Lung (tissue), 11 donors: ENCODE measurements at regions not wholly inside any gene's neighbourhood (a gene's known extent, or its start where the extent isn't known, plus 50 kb on each side); places are given as distances from the start of the nearest gene placed in this dataset.

Experiments used
- ATAC-seq: fragments of 200-7000 bp; cut with Tn5 transposase; one replicate; pipeline ENCODE4 v1.9.1; 2020; ENCODE audit warnings: moderate number of reproducible peaks; ENCODE audit not compliant: insufficient read depth, low FRiP score
- DNase-seq, 3 donors: peaks; one replicate each; pipeline ENCODE4 v3.0.0-alpha.2; 2013 to 2017
- H3K27ac ChIP-seq, 2 donors: one replicate each; pipeline ENCODE4 v1.5.1; 2013; ENCODE audit warnings: mild to moderate bottlenecking in 2 of 2, moderate library complexity in 2 of 2, control low read depth in 1 of 2, inconsistent platforms in 1 of 2, low read depth in 1 of 2, low read length in 1 of 2
- H3K27me3 ChIP-seq, 3 donors: one replicate each; pipeline ENCODE4 v1.5.1; 2013; ENCODE audit warnings: low read length in 2 of 3; ENCODE audit not compliant: control insufficient read depth in 3 of 3, insufficient read depth in 3 of 3
- H3K36me3 ChIP-seq, 4 donors: one replicate each; pipeline ENCODE4 v1.5.1; 2013; ENCODE audit warnings: low read length in 4 of 4, mild to moderate bottlenecking in 1 of 4, moderate library complexity in 1 of 4; ENCODE audit not compliant: control insufficient read depth in 4 of 4, insufficient read depth in 4 of 4
- H3K4me1 ChIP-seq, 5 donors: one replicate each; pipeline ENCODE4 v1.5.1; 2013; ENCODE audit warnings: low read length in 5 of 5, mild to moderate bottlenecking in 2 of 5, moderate library complexity in 1 of 5; ENCODE audit not compliant: control insufficient read depth in 5 of 5, insufficient read depth in 5 of 5
- H3K4me3 ChIP-seq: one replicate; pipeline ENCODE4 v1.5.1; 2013; ENCODE audit warnings: mild to moderate bottlenecking, control low read depth, moderate library complexity
- H3K9ac ChIP-seq, 2 donors: one replicate each; pipeline ENCODE4 v1.5.1; 2013; ENCODE audit warnings: low read length in 2 of 2, control low read depth in 1 of 2; ENCODE audit not compliant: insufficient read depth in 1 of 2
- H3K9me3 ChIP-seq, 4 donors: one replicate each; pipeline ENCODE4 v1.5.1; 2013; ENCODE audit warnings: low read length in 3 of 4, mild to moderate bottlenecking in 1 of 4, moderate library complexity in 1 of 4; ENCODE audit not compliant: control insufficient read depth in 4 of 4, insufficient read depth in 3 of 4
- CTCF ChIP-seq: IDR thresholded peaks from 2 replicates; pipeline ENCODE4 v1.5.1; 2012; ENCODE audit warnings: mild to moderate bottlenecking; ENCODE audit errors: control extremely low read depth, extremely low read depth
- WGBS, 2 donors: extraction: QIAGEN DNeasy Blood & Tissue Kit; methylation state at CpG; one replicate each; pipeline ENCODE4 v1.1.7; 2013; 5-methylcytosine and 5-hydroxymethylcytosine counted together
- donor health status: control.
- donor health status: control.
- donor health status: Bipolar disorder and iron deficiency.
- donor health status: healthy.
- donor health status: DM: yes; HTN: yes; CAD: no.

- Histone ChIP-seq H3K4me3 (no peak overlapping the region), H3K27me3 (peaks cover 0 to 2% (median 0%) of the 10 kb centered on the region in 3 donors), H3K36me3 (no peaks in the 10 kb centered on the region), H3K9me3 (no peaks in the 10 kb centered on the region), H3K27ac (no peak overlapping the region), H3K4me1 (peaks cover 0 to 6% (median 0%) of the 10 kb centered on the region in 5 donors), H3K9ac (no peak overlapping the region)
- 83 to 92% methylated on average over 9 of the region's 9 CpGs for WGBS, 2 donors
- no peak for ATAC-seq
- no peak for DNase-seq
- TF ChIP-seq CTCF = no peak
These were observed 167.2 kb upstream of the MGAT5 start for GRCh38 chr2:134086594-134087219.

DNA sequence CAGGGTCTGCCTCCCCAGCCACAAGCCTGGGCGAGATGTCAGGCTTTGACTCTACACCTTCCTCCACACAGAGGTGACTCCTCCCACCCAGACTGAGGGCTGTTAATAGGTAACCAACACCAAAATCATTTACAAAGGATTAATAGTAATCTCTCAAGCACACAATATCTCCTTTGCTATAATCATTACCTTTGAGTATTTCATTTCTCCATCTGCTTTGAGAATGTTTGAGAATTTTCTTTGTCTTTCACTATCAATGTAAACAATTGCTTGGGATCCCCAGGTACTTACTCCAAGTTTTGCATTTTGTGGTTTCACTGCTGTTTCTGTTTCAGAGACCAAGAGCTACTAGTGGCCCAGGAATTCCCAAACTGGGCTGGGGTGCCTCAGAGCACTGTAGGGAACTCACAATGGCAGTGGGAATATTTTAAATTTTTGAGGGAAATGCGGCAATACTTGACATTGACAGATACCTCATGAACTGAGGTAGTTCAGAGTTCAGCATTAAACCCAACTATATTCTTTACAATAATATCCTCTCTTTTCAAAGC is 166.4 kb upstream of the MGAT5 start:
- H3K27ac ChIP-seq = no peak overlapping the region
- no peak for TF ChIP-seq CTCF
- ATAC-seq (no peak), DNase-seq (peak in 2 of 3 donors; percentile 9 to 41)
- no peaks in the 10 kb centered on the region for H3K9me3 ChIP-seq
- peaks cover 0 to 6% (median 0%) of the 10 kb centered on the region in 5 donors for H3K4me1 ChIP-seq
- no peak overlapping the region for H3K9ac ChIP-seq
- no peaks in the 10 kb centered on the region for H3K27me3 ChIP-seq
- WGBS, 2 donors = 73 to 94% methylated on average over 2 of the region's 2 CpGs
- H3K36me3 ChIP-seq = no peaks in the 10 kb centered on the region
- no peak overlapping the region for H3K4me3 ChIP-seq

DNA sequence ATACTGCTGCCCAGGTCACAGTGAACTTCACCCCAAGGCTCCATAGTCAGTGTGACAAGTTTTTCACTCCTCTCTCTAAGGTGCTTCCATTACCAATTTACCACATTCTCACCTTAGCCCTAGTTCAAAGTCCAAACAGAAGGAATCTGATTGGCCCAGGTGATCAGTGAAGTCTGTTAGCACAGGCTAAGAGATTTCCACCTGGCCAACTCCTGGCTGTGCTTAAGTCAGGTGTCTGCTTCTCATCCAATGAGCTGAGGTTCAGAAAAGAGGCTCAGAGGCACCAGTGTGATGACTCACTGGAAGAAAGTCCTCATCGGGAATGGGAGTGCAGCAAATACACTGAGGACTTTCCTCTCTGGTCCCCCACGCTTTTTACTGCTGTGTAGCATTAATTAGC is 164.4 kb upstream of the MGAT5 start:
- no peak for TF ChIP-seq CTCF
- WGBS, 2 donors = 90 to 96% methylated on average over 2 of the region's 2 CpGs

More for the DNA sequence above, 164.4 kb upstream of the MGAT5 start:
- no peaks in the 10 kb centered on the region for H3K9me3 ChIP-seq
- no peak overlapping the region for H3K27ac ChIP-seq
- ATAC-seq (no peak), DNase-seq (no peak)
- H3K9ac ChIP-seq = no peak overlapping the region
- no peaks in the 10 kb centered on the region for H3K36me3 ChIP-seq
- no peak overlapping the region for H3K4me3 ChIP-seq
- no peaks in the 10 kb centered on the region for H3K27me3 ChIP-seq
- peaks cover 0 to 6% (median 0%) of the 10 kb centered on the region in 5 donors for H3K4me1 ChIP-seq
